ENCODE measurements at regions not wholly inside any gene's neighbourhood (a gene's known extent, or its start where the extent isn't known, plus 50 kb on each side); places are given as distances from the start of the nearest gene placed in this dataset.

GRCh38 chr6:163835439-163836171, 421.1 kb downstream of the QKI start:
- TF ChIP-seq CTCF (IDR thresholded peaks at IDR 0.05; ENCODE audit: low read depth, low read length, poor library complexity, severe bottlenecking) (no peak), EZH2phosphoT487 (IDR thresholded peaks at IDR 0.05; ENCODE audit: borderline replicate concordance, low read length) (no peak)
